ENCODE measurements at regions not wholly inside any gene's neighbourhood (a gene's known extent, or its start where the extent isn't known, plus 50 kb on each side); places are given as distances from the start of the nearest gene placed in this dataset.

GRCh38 chr4:126395664-126396063 is 1080.9 kb downstream of the FAT4 start:
- TF ChIP-seq, protein P1, sequence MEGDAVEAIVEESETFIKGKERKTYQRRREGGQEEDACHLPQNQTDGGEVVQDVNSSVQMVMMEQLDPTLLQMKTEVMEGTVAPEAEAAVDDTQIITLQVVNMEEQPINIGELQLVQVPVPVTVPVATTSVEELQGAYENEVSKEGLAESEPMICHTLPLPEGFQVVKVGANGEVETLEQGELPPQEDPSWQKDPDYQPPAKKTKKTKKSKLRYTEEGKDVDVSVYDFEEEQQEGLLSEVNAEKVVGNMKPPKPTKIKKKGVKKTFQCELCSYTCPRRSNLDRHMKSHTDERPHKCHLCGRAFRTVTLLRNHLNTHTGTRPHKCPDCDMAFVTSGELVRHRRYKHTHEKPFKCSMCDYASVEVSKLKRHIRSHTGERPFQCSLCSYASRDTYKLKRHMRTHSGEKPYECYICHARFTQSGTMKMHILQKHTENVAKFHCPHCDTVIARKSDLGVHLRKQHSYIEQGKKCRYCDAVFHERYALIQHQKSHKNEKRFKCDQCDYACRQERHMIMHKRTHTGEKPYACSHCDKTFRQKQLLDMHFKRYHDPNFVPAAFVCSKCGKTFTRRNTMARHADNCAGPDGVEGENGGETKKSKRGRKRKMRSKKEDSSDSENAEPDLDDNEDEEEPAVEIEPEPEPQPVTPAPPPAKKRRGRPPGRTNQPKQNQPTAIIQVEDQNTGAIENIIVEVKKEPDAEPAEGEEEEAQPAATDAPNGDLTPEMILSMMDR (IDR thresholded peaks at IDR 0.05), result no peak
- no peak for TF ChIP-seq EZH2 (IDR thresholded peaks at IDR 0.05; ENCODE audit: borderline replicate concordance, insufficient read depth, low read depth, low read length, poor library complexity, severe bottlenecking)

Measured in B cell (primary cell).